ENCODE measurements at regions not wholly inside any gene's neighbourhood (a gene's known extent, or its start where the extent isn't known, plus 50 kb on each side); places are given as distances from the start of the nearest gene placed in this dataset.

DNA sequence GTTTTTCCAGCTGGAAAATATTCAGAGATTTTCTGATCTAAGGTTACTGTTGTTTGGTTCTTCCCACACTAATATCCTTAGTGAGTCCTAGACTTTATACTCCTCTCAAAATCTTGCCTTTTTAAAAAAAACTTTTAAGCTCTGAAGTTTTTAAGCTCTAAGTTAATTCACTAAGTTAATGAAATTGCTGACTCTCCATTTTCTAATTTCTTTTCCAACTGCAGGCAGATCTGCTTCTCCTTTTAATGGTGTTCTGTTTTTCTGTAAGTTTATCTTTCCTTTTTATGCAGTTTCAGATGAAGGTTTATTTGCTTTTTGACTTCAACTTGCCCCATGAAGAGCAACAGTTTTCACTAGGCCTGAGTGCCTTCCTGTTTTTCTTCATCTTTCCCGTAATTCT, 125.8 kb upstream of the ARHGAP42 start (continued):
- TF ChIP-seq ZNF687 (CRISPR knock-in tag; IDR thresholded peaks at IDR 0.05) = no peak

GRCh38 chr11:100562128-100562527, 125.0 kb upstream of the ARHGAP42 start:
- Histone ChIP-seq H3K9me3 (ENCODE audit: low read length) (no peaks in the 10 kb centered on the region), H3K9ac (ENCODE audit: insufficient read depth, low read depth, low read length) (no peak overlapping the region), H3K27ac (ENCODE audit: extremely low read length, insufficient read depth, low read length) (no peak overlapping the region), H3K79me2 (ENCODE audit: insufficient read depth, low read length) (no peaks in the 10 kb centered on the region), H2AFZ (ENCODE audit: low read length) (no peak overlapping the region), H4K20me1 (ENCODE audit: insufficient read depth, low read length) (no peaks in the 10 kb centered on the region), H3K27me3 (ENCODE audit: control insufficient read depth in 1 of 2, insufficient read depth in 2 of 2, low read length in 2 of 2) (no peaks in the 10 kb centered on the region), H3K4me2 (ENCODE audit: low read depth, low read length) (no peak overlapping the region), H3K4me1 (ENCODE audit: insufficient read depth, low read length) (no peaks in the 10 kb centered on the region), H3K36me3 (replicated peaks in 1 of 2; ENCODE audit: control insufficient read depth in 1 of 2, insufficient read depth in 2 of 2, low read length in 2 of 2) (no peaks in the 10 kb centered on the region), H3K4me3 (replicated peaks in 1 of 3; ENCODE audit: insufficient read depth in 1 of 3, low read depth in 2 of 3, low read length in 3 of 3) (no peak overlapping the region)
- intact Hi-C loops (cut with micrococcal nuclease; ENCODE audit: unreplicated experiment) (no loop called here), in situ Hi-C loops (cut with HindIII; ENCODE audit: extremely low pct_ligation_motif_present, low pct_unique_long_range_greater_than_20kb) (no loop called here)
- ChIA-PET CTCF (ENCODE audit: low intra/inter-chr PET ratio, low total read pairs) (no interaction called here), POLR2A (no interaction called here)
- no peak for ATAC-seq
- DNase-seq (ENCODE audit: low spot score) = no peak
- no TSS peak for BruUV-seq (replicated peaks)
- WGBS (ENCODE audit: low lambda C conversion rate) = 4% methylated on average over 2 of the region's 2 CpGs
- TF ChIP-seq KDM6A (CRISPR knock-in tag; IDR thresholded peaks at IDR 0.05; ENCODE audit: low read depth) (no peak), ZNF484 (CRISPR knock-in tag; IDR thresholded peaks at IDR 0.05; ENCODE audit: borderline replicate concordance, low read depth) (no peak), ZHX2 (IDR thresholded peaks at IDR 0.05; ENCODE audit: low read depth) (no peak), ZHX2 (CRISPR knock-in tag; IDR thresholded peaks at IDR 0.05; ENCODE audit: borderline replicate concordance) (no peak), ZNF326 (CRISPR knock-in tag; IDR thresholded peaks at IDR 0.05; ENCODE audit: borderline replicate concordance) (no peak), PCBP2 (optimal IDR thresholded peaks at IDR 0.05; ENCODE audit: low read depth, low read length, poor library complexity, severe bottlenecking) (no peak), ZNF333 (CRISPR knock-in tag; IDR thresholded peaks at IDR 0.05; ENCODE audit: borderline replicate concordance) (no peak), RELA (CRISPR knock-in tag; IDR thresholded peaks at IDR 0.05) (no peak), SMARCE1 (IDR thresholded peaks at IDR 0.05; ENCODE audit: borderline replicate concordance) (no peak), FOXP1 (IDR thresholded peaks at IDR 0.05) (no peak), FOXP1 (CRISPR knock-in tag; IDR thresholded peaks at IDR 0.05) (no peak)
- TF ChIP-seq, protein P1, sequence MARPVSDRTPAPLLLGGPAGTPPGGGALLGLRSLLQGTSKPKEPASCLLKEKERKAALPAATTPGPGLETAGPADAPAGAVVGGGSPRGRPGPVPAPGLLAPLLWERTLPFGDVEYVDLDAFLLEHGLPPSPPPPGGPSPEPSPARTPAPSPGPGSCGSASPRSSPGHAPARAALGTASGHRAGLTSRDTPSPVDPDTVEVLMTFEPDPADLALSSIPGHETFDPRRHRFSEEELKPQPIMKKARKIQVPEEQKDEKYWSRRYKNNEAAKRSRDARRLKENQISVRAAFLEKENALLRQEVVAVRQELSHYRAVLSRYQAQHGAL (CRISPR knock-in tag; IDR thresholded peaks at IDR 0.05; ENCODE audit: not compliant biosample characterization) = no peak
- FAIRE-seq = no peak
